HG03135 (cell line): ENCODE measurements at regions not wholly inside any gene's neighbourhood (a gene's known extent, or its start where the extent isn't known, plus 50 kb on each side); places are given as distances from the start of the nearest gene placed in this dataset.

Experiments used
- ATAC-seq: cut with Tn5 transposase; IDR thresholded peaks from one replicate; pipeline ENCODE4 v1.9.1; 2021; ENCODE audit warnings: mild to moderate bottlenecking, moderate library complexity; ENCODE audit not compliant: unreplicated experiment

GRCh38 chr3:31133541-31133940 lies 239.1 kb upstream of the GADL1 start:
- ATAC-seq = no peak

GRCh38 chr3:31135546-31135945 lies 241.1 kb upstream of the GADL1 start:
- no peak for ATAC-seq

- no peak for ATAC-seq
These were observed 243.4 kb upstream of the GADL1 start for GRCh38 chr3:31137718-31138465.

- ATAC-seq = no peak
These were observed 246.0 kb upstream of the GADL1 start for GRCh38 chr3:31140470-31140869.

GRCh38 chr3:31142139-31142538 lies 247.7 kb upstream of the GADL1 start:
- no peak for ATAC-seq

GRCh38 chr3:31142543-31142942 lies 248.1 kb upstream of the GADL1 start:
- no peak for ATAC-seq

DNA sequence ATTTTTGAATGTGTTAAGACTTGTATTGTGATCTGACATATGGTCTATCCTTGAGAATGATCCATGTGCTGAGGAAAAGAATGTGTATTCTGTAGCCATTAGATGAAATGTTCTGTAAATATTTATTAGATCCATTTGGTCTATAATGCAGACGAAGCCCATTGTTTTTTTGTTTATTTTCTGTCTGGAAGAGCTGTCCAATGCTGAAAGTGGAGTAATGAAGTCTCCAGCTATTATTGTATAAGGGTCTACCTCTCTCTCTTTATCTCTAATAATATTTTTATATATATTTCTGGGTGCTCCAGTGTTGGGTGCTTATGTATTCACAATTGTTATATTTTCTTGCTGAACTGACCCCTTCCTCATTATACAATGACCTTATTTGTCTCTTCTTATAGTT lies 250.6 kb upstream of the GADL1 start:
- no peak for ATAC-seq

DNA sequence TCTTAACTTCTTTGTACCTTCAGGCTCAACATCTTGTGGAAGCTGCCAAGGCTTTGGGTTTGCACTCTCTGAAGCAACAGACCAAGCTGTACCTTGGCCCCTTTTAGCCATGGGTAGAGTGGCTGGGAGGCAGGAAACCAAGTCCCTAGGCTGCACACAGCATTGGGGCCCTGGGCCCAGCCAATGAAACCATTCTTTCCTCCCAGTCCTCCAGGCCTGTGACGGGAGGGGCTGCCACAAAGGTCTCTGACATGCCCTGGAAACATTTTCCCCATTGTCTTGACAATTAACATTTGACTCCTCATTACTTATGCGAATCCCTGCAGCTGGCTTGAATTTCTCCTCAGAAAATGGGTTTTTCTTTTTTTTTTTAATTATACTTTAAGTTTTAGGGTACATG lies 253.1 kb upstream of the GADL1 start:
- no peak for ATAC-seq

- no peak for ATAC-seq
These were observed 262.7 kb upstream of the GADL1 start for GRCh38 chr3:31157047-31157694.

DNA sequence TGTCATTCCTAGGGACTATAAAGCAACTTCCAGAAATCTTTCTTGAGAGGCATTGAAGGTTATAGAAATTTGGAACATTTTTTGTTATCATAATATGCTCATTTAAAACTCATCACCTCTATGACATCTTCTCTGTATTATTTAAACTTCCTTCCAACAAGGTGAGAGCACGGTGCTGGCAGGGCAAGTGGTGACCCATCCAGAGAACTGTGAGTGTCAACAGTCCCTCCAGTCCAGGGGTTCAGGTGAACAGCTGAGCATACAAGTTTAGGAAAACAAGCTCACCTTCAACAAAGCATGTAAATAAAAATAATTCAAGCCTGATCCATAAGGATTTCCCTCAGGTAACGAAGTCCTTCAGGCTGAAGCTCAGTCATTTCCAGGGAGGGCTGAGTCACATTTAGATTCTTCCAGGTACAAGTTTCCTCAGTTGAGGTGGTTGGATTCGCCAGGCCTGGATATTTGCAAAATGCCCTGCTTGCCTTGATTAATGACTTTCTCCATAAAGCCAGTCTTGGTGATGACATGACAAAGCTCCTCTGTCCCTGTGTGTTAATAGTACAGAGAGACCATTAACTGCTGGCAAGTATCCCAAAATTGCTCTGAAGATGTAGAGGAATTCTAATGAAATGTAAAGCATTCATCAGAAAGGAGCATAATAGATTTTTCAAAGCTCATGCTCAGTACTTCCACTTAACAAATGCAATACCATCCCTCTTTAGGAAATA lies 263.6 kb upstream of the GADL1 start:
- no peak for ATAC-seq

GRCh38 chr3:31159331-31160039 lies 265.0 kb upstream of the GADL1 start:
- ATAC-seq = no peak

DNA sequence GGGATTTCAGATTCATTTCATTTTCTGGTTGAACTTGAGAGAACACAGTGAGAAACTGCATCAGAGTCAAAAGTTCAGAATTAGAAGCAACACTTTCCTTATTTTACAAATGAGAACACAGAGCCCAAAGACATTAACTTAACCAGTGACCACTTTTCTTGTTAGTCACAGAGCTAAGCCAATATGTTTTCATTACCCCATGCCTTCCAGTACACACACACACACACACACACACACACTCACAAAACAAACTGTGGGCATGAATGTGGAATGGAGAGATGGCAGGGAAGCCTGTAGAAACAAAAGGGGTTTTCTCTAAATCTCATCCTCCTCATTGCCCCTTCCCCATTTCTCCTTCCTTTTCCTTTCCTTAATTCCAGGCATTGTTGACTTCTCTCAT lies 267.4 kb upstream of the GADL1 start:
- ATAC-seq = no peak

DNA sequence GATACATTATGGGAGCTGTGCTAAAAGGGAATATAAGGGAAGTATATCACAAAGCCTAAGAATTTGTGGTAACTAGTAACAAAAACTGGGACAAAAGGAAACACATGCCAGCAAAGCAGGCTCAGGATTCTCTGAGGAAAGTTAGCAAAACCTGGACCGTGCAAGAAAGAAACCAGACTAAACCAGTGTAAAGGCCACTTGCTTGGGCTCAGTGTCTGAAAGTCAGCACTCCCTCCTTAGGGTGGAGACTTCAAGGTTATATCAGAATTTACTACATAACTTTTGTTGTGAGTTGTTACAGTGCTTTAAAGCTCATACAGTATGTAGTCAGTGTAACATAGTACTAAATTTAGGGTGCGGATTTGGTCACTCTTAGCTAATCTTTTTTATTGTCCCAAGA lies 269.9 kb upstream of the GADL1 start:
- ATAC-seq = no peak

- no peak for ATAC-seq
These were observed 271.0 kb upstream of the GADL1 start for GRCh38 chr3:31165399-31165860.

- no peak for ATAC-seq
These were observed 271.9 kb upstream of the GADL1 start for GRCh38 chr3:31166249-31166885.

DNA sequence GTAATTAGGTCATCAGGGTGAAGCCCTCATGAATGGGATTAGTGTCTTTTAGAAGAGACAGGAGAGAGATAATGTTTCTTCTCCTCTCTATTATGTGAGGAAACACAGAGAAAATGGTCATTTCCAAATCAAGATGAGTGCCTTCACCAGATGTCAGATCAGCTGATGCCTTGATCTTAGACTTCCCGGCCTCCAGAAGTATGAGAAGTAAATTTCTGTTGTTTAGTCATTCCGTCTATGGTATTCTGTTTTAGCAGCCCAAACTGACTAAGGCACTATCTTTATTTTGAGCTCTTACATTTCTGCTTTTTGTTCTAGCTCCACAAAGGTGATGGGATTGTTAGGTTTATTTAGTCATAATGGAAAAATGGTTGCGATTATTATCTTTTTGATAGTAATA lies 273.2 kb upstream of the GADL1 start:
- ATAC-seq = no peak

- ATAC-seq = no peak
These were observed 276.6 kb upstream of the GADL1 start for GRCh38 chr3:31170932-31171670.

DNA sequence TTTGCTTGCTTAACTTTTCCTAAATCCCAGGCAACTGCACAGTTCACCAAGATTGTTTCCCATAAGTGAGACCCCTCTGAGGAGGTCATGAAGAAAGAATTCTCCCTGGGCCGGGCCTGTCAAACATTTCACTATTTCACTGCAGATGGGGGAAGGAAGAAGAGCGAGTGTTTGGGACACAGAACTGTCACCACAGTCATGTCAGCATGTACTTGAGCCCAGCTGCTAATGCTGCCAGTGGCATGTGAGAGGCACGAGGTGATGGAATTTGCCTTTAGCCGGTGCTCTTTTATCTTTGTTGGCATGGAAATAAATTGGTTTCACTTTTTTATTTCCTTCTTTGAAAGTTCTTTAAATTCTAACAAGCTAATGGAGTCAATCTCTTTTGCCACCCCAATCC lies 277.9 kb upstream of the GADL1 start:
- ATAC-seq = no peak

GRCh38 chr3:31173118-31173718 lies 278.8 kb upstream of the GADL1 start:
- no peak for ATAC-seq

- ATAC-seq = no peak
These were observed 279.6 kb upstream of the GADL1 start for GRCh38 chr3:31174079-31174478.
